ENCODE measurements at regions not wholly inside any gene's neighbourhood (a gene's known extent, or its start where the extent isn't known, plus 50 kb on each side); places are given as distances from the start of the nearest gene placed in this dataset.

GRCh38 chr20:51154708-51155690 lies 132.1 kb upstream of the KCNG1 start:
- TF ChIP-seq CTCF (IDR thresholded peaks at IDR 0.05): no peak
- no peak for TF ChIP-seq EZH2 (IDR thresholded peaks at IDR 0.05; ENCODE audit: borderline replicate concordance, insufficient read depth, low read depth, low read length, poor library complexity, severe bottlenecking)
